Hepatocyte (in vitro differentiated cells): ENCODE measurements at regions not wholly inside any gene's neighbourhood (a gene's known extent, or its start where the extent isn't known, plus 50 kb on each side); places are given as distances from the start of the nearest gene placed in this dataset.

Source experiments
- EZH2 ChIP-seq: fragments of 200-600 bp; sonication (generic); IDR thresholded peaks from 2 replicates; pipeline ENCODE4 v1.6.1; 2016; ENCODE audit warnings: antibody characterized with exemption, mild to moderate bottlenecking, borderline replicate concordance
- EZH2phosphoT487 ChIP-seq: fragments of 200-600 bp; sonication (generic); IDR thresholded peaks from one replicate; pipeline ENCODE4 v1.6.1; 2018; ENCODE audit warnings: antibody characterized with exemption, mild to moderate bottlenecking, low read depth, moderate library complexity; ENCODE audit not compliant: unreplicated experiment, severe bottlenecking
- TF ChIP-seq, protein P1 (sequence below): fragments of 200-600 bp; sonication (generic); IDR thresholded peaks from 2 replicates; pipeline ENCODE4 v1.5.1; 2016; ENCODE audit warnings: antibody characterized with exemption, mild to moderate bottlenecking; ENCODE audit not compliant: poor library complexity

DNA sequence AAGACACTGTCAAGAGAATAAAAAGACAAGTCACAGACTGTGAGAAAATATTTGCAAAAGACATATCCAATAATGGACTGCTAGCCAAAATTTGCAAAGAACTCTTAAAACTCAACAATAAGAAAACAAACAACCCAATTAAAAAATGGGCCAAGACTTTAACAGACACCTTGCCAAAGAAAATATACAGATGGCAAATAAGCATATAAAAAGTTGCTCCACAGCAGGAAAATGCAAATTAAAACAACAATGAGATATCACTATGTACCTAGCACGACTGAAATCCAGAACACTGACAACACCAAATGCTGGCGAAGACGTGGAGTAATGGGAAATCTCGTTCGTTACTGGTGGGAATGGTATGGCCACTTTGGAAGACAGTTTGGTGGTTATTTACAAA lies 228.9 kb downstream of the TTC8 start:
- no peak for TF ChIP-seq EZH2phosphoT487
- TF ChIP-seq, protein P1, sequence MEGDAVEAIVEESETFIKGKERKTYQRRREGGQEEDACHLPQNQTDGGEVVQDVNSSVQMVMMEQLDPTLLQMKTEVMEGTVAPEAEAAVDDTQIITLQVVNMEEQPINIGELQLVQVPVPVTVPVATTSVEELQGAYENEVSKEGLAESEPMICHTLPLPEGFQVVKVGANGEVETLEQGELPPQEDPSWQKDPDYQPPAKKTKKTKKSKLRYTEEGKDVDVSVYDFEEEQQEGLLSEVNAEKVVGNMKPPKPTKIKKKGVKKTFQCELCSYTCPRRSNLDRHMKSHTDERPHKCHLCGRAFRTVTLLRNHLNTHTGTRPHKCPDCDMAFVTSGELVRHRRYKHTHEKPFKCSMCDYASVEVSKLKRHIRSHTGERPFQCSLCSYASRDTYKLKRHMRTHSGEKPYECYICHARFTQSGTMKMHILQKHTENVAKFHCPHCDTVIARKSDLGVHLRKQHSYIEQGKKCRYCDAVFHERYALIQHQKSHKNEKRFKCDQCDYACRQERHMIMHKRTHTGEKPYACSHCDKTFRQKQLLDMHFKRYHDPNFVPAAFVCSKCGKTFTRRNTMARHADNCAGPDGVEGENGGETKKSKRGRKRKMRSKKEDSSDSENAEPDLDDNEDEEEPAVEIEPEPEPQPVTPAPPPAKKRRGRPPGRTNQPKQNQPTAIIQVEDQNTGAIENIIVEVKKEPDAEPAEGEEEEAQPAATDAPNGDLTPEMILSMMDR, result no peak
- no peak for TF ChIP-seq EZH2
